ENCODE measurements at regions not wholly inside any gene's neighbourhood (a gene's known extent, or its start where the extent isn't known, plus 50 kb on each side); places are given as distances from the start of the nearest gene placed in this dataset.
A peak's percentile ranks its signal among the peaks of the same experiment; 100 is the strongest.

GRCh38 chr1:224498574-224499170 is 64.1 kb upstream of the WDR26 start:
- in situ Hi-C loops (cut with HindIII; ENCODE audit: low sequenced_read_pairs), result no loop called here
- no peak for DNase-seq (ENCODE audit: low read depth, low spot score)
- H3K4me3 ChIP-seq (ENCODE audit: low read depth, low read length), result no peak overlapping the region
- no peak for TF ChIP-seq CTCF (IDR thresholded peaks at IDR 0.05; ENCODE audit: low read depth, low read length)

GRCh38 chr1:224499204-224499603 is 64.6 kb upstream of the WDR26 start:
- H3K4me3 ChIP-seq (ENCODE audit: low read depth, low read length), result no peak overlapping the region
- DNase-seq (ENCODE audit: low read depth, low spot score), result no peak
- TF ChIP-seq CTCF (IDR thresholded peaks at IDR 0.05; ENCODE audit: low read depth, low read length), result no peak
- in situ Hi-C loops (cut with HindIII; ENCODE audit: low sequenced_read_pairs), result no loop called here

- no peak overlapping the region for H3K4me3 ChIP-seq (ENCODE audit: low read depth, low read length)
- in situ Hi-C loops (cut with HindIII; ENCODE audit: low sequenced_read_pairs), result loop anchor here (25.0 kb wide), 2 partner anchors 112 to 362 kb away; partner anchors contain the start of gene CNIH3
- no peak for TF ChIP-seq CTCF (IDR thresholded peaks at IDR 0.05; ENCODE audit: low read depth, low read length)
- no peak for DNase-seq (ENCODE audit: low read depth, low spot score)
Measured at GRCh38 chr1:224500796-224501195, 66.2 kb upstream of the WDR26 start.

GRCh38 chr1:224501836-224502235 is 67.2 kb upstream of the WDR26 start:
- no peak overlapping the region for H3K4me3 ChIP-seq (ENCODE audit: low read depth, low read length)
- in situ Hi-C loops (cut with HindIII; ENCODE audit: low sequenced_read_pairs), result loop anchor here (25.0 kb wide), 2 partner anchors 110 to 360 kb away; partner anchors contain the start of gene CNIH3
- DNase-seq (ENCODE audit: low read depth, low spot score), result no peak
- no peak for TF ChIP-seq CTCF (IDR thresholded peaks at IDR 0.05; ENCODE audit: low read depth, low read length)

- no peak overlapping the region for H3K4me3 ChIP-seq (ENCODE audit: low read depth, low read length)
- in situ Hi-C loops (cut with HindIII; ENCODE audit: low sequenced_read_pairs), result loop anchor here (25.0 kb wide), 2 partner anchors 110 to 360 kb away; partner anchors contain the start of gene CNIH3
- TF ChIP-seq CTCF (IDR thresholded peaks at IDR 0.05; ENCODE audit: low read depth, low read length), result no peak
- peak; percentile 49 for DNase-seq (ENCODE audit: low read depth, low spot score)
Measured at GRCh38 chr1:224502459-224503160, 68.0 kb upstream of the WDR26 start.

- in situ Hi-C loops (cut with HindIII; ENCODE audit: low sequenced_read_pairs), result loop anchor here (25.0 kb wide), 2 partner anchors 109 to 359 kb away; partner anchors contain the start of gene CNIH3
- H3K4me3 ChIP-seq (ENCODE audit: low read depth, low read length), result no peak overlapping the region
- peak; percentile 18 for TF ChIP-seq CTCF (IDR thresholded peaks at IDR 0.05; ENCODE audit: low read depth, low read length)
- DNase-seq (ENCODE audit: low read depth, low spot score), result peak; percentile 92
Measured at GRCh38 chr1:224503161-224504118, 68.8 kb upstream of the WDR26 start.

All from astrocyte of the spinal cord (primary cell).